Panc1 (cell line): ENCODE measurements at regions not wholly inside any gene's neighbourhood (a gene's known extent, or its start where the extent isn't known, plus 50 kb on each side); places are given as distances from the start of the nearest gene placed in this dataset.

Source experiments
- ATAC-seq: fragments of 200-7000 bp; cut with Tn5 transposase; 2 replicates; pipeline ENCODE4 v1.9.1; 2020; ENCODE audit warnings: mild to moderate bottlenecking, moderate library complexity
- BruUV-seq: library from RNA; stranded (reverse); fragments of 400-500 nt; replicated peaks from 2 replicates; lab custom pipeline; 2021; lab: Mats Ljungman, UMichigan
- CTCF ChIA-PET: fragments of 300-600 bp; sonication (Branson Sonifier 250); formaldehyde crosslinking; loops from one replicate; lab custom pipeline; 2022; ENCODE audit warnings: antibody characterized with exemption; lab: Charles Lee
- POLR2A ChIA-PET: fragments of 300-600 bp; sonication (Branson Sonifier 250); formaldehyde crosslinking; loops from one replicate; lab custom pipeline; 2022; ENCODE audit warnings: antibody characterized with exemption; lab: Charles Lee
- DNase-seq: peaks from one replicate; pipeline ENCODE4 v3.0.0-alpha.2; 2010; ENCODE audit warnings: low read depth, low spot score
- H3K27ac ChIP-seq: 2 replicates; pipeline ENCODE4 v1.5.1; 2011; ENCODE audit warnings: mild to moderate bottlenecking, low read length, inconsistent platforms
- H3K27me3 ChIP-seq: fragments of 200-500 bp; sonication (Bioruptor generic); 2 replicates; pipeline ENCODE4 v1.6.0; 2014; ENCODE audit warnings: low read length, inconsistent platforms; ENCODE audit not compliant: control insufficient read depth, insufficient read depth
- H3K36me3 ChIP-seq: fragments of 200-500 bp; sonication (Bioruptor generic); 2 replicates; pipeline ENCODE4 v1.5.1; 2014; ENCODE audit warnings: inconsistent platforms, mild to moderate bottlenecking, low read length, moderate library complexity; ENCODE audit not compliant: control insufficient read depth, insufficient read depth
- H3K4me1 ChIP-seq: 2 replicates; pipeline ENCODE4 v1.5.1; 2011; ENCODE audit warnings: inconsistent platforms, mild to moderate bottlenecking, low read length, moderate library complexity; ENCODE audit not compliant: control insufficient read depth, insufficient read depth
- H3K4me3 ChIP-seq, 2 experiments: 2 replicates each; pipeline ENCODE4 v1.5.1; 2011 to 2012; ENCODE audit warnings: low read depth in 2 of 2, low read length in 2 of 2, mild to moderate bottlenecking in 2 of 2, inconsistent platforms in 1 of 2, moderate library complexity in 1 of 2
- H3K9me3 ChIP-seq: fragments of 200-500 bp; sonication (Bioruptor generic); 2 replicates; pipeline ENCODE4 v1.5.1; 2014; ENCODE audit warnings: low read depth, mild to moderate bottlenecking, inconsistent platforms, low read length, moderate library complexity; ENCODE audit not compliant: control insufficient read depth, insufficient read depth
- POLR2AphosphoS5 ChIP-seq: IDR thresholded peaks from 2 replicates; pipeline ENCODE4 v1.6.1; 2012; ENCODE audit warnings: mild to moderate bottlenecking, low read depth, low read length, moderate library complexity
- SIN3A ChIP-seq: IDR thresholded peaks from 2 replicates; pipeline ENCODE4 v1.6.1; 2012; ENCODE audit warnings: low read depth, mild to moderate bottlenecking, low read length, moderate library complexity, borderline replicate concordance; ENCODE audit not compliant: insufficient read depth
- TCF7L2 ChIP-seq: IDR thresholded peaks from 2 replicates; pipeline ENCODE4 v1.6.1; 2011; ENCODE audit warnings: mild to moderate bottlenecking, low read depth, low read length, inconsistent platforms
- in situ Hi-C: cut with HindIII; loops from 2 replicates; pipeline ENCODE4 v1.10.0; 2016; ENCODE audit warnings: low sequenced_read_pairs, low pct_unique_long_range_greater_than_20kb
- intact Hi-C: fragments of 100-400 bp; cut with micrococcal nuclease; formaldehyde crosslinking; loops from one replicate; pipeline ENCODE4 v1.10.0; 2022; ENCODE audit not compliant: unreplicated experiment
- TF ChIP-seq, protein P1 (sequence below): fragments of 450-650 bp; IDR thresholded peaks from 2 replicates; pipeline ENCODE4 v1.5.1; 2017; ENCODE audit warnings: mild to moderate bottlenecking
- TF ChIP-seq, protein P2 (sequence below), 2 experiments: IDR thresholded peaks; 2 replicates each; pipeline ENCODE4 v1.6.1; 2011 to 2012; ENCODE audit warnings: low read depth in 2 of 2, control low read depth in 1 of 2, low read length in 1 of 2, mild to moderate bottlenecking in 1 of 2, moderate library complexity in 1 of 2; ENCODE audit not compliant: insufficient read depth in 1 of 2

DNA sequence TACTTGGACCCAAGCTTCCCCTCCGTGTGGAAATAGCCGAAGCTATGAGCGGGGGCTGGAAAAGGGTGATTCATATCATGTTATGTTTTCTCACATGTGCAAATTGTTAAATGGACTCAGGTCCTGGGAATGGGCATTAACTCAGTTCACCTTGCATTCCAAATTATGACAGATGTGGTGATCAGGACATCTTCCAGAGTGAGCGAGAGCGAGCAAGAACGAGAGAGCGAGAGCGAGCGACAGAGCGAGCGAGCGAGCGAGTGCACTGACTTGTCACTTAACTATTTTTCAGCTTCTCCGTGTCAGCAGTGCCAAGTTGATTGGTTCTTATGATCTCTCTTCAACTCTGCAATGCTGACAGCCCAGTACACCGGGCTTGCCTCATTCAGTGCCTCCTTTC, 437.4 kb upstream of the NRSN1 start:
- DNase-seq: no peak
- H3K9me3 ChIP-seq: no peaks in the 10 kb centered on the region; the same call in 1 of the 2 replicates
- POLR2A ChIA-PET: no interaction called here
- ATAC-seq: no peak
- H3K36me3 ChIP-seq: no peaks in the 10 kb centered on the region
- H3K4me3 ChIP-seq: no peak overlapping the region
- H3K4me1 ChIP-seq: no peaks in the 10 kb centered on the region
- intact Hi-C loops: no loop called here
- BruUV-seq: no TSS peak
- no peaks in the 10 kb centered on the region for H3K27me3 ChIP-seq
- TF ChIP-seq, protein P1, sequence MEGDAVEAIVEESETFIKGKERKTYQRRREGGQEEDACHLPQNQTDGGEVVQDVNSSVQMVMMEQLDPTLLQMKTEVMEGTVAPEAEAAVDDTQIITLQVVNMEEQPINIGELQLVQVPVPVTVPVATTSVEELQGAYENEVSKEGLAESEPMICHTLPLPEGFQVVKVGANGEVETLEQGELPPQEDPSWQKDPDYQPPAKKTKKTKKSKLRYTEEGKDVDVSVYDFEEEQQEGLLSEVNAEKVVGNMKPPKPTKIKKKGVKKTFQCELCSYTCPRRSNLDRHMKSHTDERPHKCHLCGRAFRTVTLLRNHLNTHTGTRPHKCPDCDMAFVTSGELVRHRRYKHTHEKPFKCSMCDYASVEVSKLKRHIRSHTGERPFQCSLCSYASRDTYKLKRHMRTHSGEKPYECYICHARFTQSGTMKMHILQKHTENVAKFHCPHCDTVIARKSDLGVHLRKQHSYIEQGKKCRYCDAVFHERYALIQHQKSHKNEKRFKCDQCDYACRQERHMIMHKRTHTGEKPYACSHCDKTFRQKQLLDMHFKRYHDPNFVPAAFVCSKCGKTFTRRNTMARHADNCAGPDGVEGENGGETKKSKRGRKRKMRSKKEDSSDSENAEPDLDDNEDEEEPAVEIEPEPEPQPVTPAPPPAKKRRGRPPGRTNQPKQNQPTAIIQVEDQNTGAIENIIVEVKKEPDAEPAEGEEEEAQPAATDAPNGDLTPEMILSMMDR: no peak
- in situ Hi-C loops: no loop called here
- H3K27ac ChIP-seq: no peak overlapping the region
- CTCF ChIA-PET: no interaction called here

DNA sequence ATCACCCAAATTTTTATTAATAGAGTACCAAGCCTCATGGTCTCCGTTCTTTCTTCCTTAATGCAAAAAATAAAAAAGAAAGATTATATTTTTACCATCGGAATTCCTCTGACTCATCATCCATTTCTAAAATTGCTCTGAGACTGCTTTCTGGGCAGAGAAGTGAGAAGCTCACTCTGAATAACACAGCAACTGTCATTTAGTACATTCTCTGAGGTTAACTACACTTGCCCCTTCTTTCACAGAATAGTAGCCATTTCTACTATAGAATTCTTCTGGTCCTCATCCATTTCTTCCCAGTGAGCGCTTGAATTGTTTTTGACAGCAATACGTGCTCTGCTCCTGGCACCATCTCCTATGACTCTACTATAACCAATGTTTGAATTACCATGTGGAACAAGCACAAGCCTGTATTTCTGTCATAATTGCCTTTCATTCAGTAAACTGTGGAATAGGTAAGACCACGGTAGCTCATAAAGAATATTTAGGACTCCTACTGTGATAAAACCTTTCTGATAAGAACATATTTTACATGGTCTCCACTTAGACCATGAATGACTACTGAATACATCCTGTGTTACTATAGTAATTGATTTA, 435.5 kb upstream of the NRSN1 start:
- Histone ChIP-seq H3K4me3 (no peak overlapping the region), H3K27me3 (no peaks in the 10 kb centered on the region), H3K4me1 (no peaks in the 10 kb centered on the region), H3K9me3 (no peaks in the 10 kb centered on the region; the same call in 1 of the 2 replicates), H3K36me3 (no peaks in the 10 kb centered on the region), H3K27ac (no peak overlapping the region)
- POLR2A ChIA-PET: interaction anchor here (0.8 kb wide), 1 partner anchor 147 kb away, joined by 5 read pairs; no protein-coding TSS in a partner anchor
- no TSS peak for BruUV-seq
- intact Hi-C loops (no loop called here), in situ Hi-C loops (no loop called here)
- no peak for DNase-seq
- CTCF ChIA-PET: no interaction called here
- ATAC-seq: no peak
- TF ChIP-seq SIN3A (no peak), POLR2AphosphoS5 (no peak), TCF7L2 (no peak)
- TF ChIP-seq, protein P1: no peak
- TF ChIP-seq, protein P2, sequence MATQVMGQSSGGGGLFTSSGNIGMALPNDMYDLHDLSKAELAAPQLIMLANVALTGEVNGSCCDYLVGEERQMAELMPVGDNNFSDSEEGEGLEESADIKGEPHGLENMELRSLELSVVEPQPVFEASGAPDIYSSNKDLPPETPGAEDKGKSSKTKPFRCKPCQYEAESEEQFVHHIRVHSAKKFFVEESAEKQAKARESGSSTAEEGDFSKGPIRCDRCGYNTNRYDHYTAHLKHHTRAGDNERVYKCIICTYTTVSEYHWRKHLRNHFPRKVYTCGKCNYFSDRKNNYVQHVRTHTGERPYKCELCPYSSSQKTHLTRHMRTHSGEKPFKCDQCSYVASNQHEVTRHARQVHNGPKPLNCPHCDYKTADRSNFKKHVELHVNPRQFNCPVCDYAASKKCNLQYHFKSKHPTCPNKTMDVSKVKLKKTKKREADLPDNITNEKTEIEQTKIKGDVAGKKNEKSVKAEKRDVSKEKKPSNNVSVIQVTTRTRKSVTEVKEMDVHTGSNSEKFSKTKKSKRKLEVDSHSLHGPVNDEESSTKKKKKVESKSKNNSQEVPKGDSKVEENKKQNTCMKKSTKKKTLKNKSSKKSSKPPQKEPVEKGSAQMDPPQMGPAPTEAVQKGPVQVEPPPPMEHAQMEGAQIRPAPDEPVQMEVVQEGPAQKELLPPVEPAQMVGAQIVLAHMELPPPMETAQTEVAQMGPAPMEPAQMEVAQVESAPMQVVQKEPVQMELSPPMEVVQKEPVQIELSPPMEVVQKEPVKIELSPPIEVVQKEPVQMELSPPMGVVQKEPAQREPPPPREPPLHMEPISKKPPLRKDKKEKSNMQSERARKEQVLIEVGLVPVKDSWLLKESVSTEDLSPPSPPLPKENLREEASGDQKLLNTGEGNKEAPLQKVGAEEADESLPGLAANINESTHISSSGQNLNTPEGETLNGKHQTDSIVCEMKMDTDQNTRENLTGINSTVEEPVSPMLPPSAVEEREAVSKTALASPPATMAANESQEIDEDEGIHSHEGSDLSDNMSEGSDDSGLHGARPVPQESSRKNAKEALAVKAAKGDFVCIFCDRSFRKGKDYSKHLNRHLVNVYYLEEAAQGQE (IDR thresholded peaks at IDR 0.05; ENCODE audit: insufficient read depth in 1 of 2, low read depth in 2 of 2, low read length in 1 of 2): no peak
